ENCODE measurements at regions not wholly inside any gene's neighbourhood (a gene's known extent, or its start where the extent isn't known, plus 50 kb on each side); places are given as distances from the start of the nearest gene placed in this dataset.
A peak's percentile ranks its signal among the peaks of the same experiment; 100 is the strongest.
"Not testable (repeated sequence)": the region's sequence is repeated elsewhere in the genome, so short reads cannot be mapped to it uniquely, and the experiment has no call there.

DNA sequence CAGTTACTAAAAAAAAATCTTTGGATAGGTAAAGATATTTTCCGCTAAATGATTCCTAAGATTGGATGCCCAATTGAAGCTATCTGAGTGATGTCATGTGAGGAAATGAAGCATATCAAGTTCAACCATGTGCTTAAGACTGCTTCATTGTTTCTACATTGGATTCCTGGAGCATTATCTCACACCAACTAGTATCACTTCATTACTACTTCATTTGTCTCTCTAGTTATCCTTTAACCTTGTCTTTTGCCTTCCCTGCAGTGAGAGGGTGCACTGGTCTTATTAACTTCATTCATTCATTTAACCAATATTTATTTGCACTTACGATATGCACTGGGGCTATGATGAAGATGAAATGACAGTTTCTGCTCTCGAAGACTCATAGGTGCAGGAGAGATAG lies 198.1 kb downstream of the SLC38A4 start:
- no peak for DNase-seq (ENCODE audit: low read depth in 2 of 2)

DNA sequence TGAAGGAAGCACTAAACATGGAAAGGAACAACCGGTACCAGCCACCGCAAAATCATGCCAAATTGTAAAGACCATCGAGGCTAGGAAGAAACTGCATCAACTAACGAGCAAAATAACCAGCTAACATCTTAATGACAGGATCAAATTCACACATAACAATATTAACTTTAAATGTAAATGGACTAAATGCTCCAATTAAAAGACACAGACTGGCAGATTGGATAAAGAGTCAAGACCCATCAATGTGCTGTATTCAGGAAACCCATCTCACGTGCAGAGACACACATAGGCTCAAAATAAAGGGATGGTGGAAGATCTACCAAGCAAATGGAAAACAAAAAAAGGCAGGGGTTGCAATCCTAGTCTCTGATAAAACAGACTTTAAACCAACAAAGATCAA lies 206.3 kb downstream of the SLC38A4 start:
- DNase-seq (ENCODE audit: low read depth in 2 of 2), result not testable (repeated sequence)

DNA sequence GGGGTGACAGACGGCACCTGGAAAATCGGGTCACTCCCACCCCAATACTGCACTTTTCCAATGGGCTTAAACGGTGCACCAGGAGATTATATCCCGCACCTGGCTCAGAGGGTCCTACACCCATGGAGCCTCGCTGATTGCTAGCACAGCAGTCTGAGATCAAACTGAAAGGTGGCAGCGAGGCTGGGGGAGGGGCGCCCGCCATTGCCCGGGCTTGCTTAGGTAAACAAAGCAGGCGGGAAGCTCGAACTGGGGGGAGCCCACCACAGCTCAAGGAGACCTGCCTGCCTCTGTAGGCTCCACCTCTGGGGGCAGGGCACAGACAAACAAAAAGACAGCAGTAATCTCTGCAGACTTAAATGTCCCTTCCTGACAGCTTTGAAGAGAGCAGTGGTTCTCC lies 208.1 kb downstream of the SLC38A4 start:
- not testable (repeated sequence) for DNase-seq (ENCODE audit: low read depth in 2 of 2)

DNA sequence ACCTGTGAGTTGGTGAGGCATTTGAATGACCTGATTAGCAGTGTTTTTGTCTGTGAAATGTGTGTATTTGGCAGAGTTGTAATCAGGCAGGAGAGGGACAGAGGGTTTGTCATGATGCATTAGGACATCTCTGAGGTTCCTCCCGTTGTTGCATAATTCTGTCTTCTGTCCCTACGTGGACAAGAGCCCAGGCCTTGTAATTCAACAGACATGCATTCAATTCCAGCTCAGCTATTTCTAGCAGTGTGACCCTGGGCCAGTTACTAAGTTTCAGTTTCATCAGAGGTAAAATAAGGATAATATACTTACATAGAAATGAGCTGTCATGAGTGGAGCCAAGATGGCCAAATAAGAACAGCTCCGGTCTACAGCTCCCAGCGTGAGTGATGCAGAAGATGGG lies 208.6 kb downstream of the SLC38A4 start:
- no peak for DNase-seq (ENCODE audit: low read depth in 2 of 2)

DNA sequence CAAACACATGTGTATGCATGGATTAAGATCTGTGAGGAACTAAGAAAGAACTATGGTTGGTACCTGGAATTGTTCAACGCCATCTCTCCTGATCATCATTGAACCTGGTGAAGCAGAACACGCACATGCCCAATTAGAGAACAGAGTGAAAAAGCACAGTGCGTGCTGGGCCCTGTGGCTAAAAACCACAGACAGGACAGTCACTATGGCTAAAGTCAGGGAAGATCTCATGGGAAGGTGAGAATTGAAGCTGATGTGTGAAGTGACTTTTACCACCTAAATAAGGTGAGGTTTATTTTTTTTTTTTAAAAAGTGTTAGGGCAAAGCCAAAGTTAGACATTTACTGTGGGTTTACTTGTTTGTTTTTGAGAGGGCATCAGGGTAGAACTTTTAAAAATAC lies 215.0 kb downstream of the SLC38A4 start:
- DNase-seq (ENCODE audit: low read depth in 2 of 2), result no peak

DNA sequence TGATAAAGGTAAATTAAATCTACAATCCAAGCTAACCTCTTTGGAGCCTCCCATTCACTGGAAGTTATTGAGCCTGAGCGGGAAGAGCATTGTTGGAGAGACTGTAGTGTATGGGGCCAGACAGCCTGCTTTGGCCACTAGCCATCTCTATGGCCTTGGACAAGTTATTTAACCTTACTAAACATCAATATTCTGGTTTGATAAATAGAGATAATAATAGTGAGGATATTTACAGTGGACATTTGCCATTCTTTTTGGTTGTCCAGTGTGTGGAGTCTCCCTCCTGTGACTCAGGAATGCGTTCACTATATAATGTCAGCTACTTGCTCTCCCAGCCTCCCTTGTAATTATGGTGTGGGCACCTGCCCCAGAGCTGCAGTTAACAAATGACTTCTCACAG lies 216.1 kb downstream of the SLC38A4 start:
- no peak for DNase-seq (ENCODE audit: low read depth in 2 of 2)

DNA sequence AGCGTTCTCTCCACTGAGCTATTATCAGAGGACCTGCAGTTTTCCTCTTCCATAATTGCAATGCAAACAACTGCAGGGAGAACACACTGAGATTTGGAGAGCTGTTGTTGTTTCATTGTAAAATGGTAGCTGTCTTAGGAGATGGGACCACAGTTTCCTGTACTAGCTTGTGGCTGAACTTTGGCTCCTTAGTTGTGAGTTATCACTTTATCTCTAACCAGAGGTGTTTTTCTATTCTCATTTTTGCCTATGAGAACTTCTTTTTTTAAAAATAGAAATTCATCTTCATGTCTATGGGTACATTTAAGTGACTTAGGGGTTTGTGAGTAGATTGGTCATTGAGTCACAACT lies 216.5 kb downstream of the SLC38A4 start:
- no peak for DNase-seq (ENCODE audit: low read depth in 2 of 2)

DNA sequence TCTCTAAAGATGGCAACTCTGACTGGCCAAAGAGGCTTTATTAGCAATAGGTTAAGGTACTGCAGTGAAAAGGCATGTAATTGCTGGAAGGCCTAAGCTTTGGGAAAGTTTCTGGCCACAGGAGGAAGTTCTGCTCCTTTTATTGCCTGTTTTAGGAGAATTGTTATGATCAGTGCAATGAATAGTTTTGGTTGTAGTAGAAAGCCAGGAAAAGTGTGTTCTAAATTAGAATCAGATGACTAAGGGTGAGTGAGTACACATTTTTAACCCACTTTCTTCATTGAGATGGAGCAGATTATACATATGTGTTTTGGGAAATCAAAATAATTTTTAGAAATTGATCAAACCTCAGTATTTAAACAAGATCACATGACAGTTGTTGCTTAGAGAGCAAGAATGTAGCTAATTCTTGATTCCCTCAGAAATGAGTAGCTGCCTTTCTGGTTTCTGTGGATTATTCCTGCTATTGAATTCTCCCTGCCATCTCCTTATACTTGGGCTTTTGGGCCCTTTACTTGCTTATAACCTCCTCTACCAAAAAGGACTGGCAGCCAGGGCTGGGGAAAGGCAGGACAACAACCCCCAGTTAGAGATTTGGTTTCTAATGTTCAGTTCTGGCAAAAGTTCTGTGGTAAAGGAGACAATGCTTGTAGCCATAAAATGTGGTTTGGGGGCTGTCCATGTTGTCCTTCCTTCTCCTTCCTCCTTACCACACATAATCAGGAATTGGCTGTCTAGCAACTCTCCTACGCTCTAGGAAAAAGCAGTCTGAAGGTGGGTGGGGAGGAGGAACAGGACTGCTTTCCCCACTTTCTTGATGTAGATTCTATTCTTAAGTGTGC lies 217.1 kb downstream of the SLC38A4 start:
- DNase-seq (ENCODE audit: low read depth in 2 of 2), result no peak

DNA sequence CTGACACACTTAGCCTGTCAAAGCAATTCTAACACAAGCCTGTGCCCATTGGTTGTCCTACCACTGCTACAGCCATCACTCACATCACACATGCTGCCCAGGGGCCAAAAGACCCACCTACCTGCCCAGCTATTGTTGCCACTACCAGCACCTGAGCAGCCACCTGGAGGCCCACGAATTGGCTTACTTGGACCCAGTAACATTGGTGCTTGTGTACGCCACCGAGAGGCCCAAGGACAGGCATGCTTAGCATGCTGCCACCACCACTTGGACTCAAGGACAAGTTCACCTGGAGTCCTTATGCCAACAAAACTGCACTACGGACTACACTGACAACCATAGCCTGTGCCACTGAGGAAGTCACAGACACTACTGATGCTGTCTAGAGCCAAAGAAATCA lies 221.1 kb downstream of the SLC38A4 start:
- DNase-seq (ENCODE audit: low read depth in 2 of 2), result no peak

DNA sequence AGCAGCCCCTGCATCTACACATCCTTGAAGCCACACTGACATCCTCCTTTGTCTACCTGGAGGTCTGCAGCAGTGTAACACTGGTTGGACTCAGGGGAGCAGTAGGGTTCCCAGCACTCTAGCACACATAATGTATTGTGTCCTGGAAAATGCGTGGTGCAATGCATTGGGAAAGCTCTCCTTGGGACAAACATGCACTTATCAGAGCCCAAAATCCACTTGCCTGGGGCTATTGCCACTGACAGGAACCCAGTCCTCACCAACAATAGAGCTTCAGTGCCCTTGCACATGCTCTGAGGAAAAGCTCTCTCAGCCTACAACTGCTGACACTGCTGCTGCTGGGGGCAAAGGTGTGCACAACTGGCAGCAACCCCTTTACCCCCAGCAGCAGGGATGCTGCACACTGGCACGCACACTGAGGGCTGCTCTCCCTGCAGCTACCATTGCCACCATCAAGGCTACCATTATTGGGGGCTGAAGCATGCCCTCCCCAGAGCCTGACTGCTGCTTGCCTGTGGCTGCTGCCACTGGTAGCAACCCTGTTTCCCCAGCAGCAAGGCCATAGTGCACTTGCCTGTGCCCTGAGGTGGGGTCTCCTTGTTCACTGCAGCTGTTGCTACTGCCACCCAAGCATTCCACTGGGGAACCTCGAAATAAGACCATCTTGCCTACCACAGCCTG lies 221.9 kb downstream of the SLC38A4 start:
- no peak for DNase-seq (ENCODE audit: low read depth in 2 of 2)

DNA sequence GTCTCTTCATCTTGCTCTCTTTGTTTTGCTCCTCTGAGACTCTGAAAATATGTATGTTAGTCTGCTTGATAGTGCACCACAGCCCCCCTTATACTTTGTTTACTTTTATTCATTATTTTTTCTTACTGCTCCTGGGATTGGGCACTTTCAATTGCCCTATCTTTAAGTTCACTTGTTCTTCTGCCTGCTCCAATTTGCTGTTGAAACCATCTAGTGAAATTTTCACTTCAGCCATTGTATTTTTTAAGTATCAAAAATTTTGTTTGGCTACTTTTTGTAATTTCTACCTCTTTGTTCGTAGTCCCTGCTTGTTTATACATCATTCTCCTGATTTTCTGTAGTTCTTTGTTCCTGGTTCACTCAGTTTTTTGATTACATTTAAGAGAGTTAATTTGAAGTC lies 223.3 kb downstream of the SLC38A4 start:
- no peak for DNase-seq (ENCODE audit: low read depth in 2 of 2)

DNA sequence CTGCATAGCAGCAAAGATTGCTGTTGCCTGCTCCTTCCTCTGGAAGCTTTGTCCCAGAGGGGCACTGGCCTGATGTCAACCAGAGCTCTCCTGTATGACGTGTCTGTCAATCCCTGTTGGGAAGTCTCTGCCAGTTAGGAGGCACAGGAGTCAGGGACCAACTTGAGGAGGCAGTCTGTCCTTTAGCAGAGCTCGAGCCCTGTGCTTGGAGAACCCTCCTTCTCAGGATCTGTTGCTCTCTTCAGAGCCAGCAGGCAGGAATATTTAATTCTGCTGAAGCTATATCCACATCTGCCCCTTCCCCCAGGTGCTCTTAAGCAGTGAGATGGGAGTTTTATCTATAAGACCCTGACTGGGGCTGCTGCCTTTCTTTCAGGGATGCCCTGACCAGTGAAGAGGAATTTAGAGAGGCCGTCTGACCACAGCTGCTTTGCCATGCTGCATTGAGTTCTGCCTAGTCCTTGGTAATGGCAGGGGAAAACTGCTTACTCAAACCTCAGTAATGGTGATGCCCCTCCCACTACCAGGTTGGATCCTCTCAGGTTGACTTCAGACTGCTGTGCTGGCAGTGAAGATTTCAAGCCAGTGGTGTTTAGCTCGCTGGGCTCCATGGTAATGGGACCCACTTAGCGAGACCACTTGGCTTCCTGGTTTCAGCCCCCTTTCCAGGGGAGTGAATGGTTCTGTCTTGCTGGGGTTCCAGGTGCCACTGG lies 218.6 kb upstream of the SLC38A2 start:
- no peak for DNase-seq (ENCODE audit: low read depth in 2 of 2)

DNA sequence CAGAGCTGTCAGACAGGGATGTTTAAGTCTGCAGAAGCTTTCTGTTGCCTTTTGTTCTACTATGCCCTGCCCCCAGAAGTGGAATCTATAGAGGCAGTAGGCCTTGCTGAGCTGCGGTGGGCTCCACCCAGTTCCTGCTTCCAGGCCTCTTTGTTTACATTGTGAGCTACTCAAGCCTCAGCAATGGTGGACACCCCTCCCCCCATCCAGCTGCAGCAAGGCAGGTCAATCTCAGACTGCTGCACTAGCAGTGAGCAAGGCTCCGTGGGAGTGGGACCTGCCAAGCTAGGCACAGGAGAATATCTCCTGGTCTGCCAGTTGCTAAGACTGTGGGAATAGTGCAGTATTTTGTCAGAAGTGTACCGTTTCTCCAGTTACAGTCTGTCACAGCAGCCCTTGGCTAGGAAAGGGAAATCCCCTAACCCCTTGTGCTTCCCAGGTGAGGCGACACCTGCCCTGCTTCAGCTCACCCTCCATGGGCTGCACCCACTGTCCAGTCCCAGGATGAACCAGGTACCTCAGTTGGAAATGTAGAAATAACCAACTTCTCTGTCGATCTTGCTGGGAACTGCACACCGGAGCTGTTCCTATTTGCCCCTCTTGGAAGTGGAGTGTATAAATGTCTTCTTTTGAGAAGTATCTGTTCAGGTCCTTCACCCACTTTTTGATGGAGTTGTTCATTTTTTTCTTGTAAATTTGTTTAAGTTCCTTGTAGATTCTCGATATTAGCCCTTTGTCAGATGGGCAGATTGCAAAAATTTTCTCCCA lies 213.5 kb upstream of the SLC38A2 start:
- peak in 1 of 2 donors; percentile 4 for DNase-seq (ENCODE audit: low read depth in 2 of 2)

DNA sequence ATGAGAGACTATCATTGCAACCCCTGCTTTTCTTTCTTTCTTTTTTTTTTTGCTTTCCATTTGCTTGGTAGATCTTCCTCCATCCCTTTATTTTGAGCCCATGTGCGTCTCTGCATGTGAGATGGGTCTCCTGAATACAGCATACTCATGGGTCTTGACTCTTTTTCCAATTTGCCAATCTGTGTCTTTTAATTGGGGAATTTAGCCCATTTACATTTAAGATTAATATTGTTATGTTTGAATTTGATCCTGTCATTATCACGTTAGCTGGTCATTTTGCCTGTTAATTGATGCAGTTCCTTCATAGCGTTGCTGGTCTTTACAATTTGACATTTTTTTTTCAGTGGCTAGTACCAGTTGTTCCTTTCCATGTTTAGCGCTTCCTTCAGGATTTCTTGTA lies 211.5 kb upstream of the SLC38A2 start:
- DNase-seq (ENCODE audit: low read depth in 2 of 2), result not testable (repeated sequence)

DNA sequence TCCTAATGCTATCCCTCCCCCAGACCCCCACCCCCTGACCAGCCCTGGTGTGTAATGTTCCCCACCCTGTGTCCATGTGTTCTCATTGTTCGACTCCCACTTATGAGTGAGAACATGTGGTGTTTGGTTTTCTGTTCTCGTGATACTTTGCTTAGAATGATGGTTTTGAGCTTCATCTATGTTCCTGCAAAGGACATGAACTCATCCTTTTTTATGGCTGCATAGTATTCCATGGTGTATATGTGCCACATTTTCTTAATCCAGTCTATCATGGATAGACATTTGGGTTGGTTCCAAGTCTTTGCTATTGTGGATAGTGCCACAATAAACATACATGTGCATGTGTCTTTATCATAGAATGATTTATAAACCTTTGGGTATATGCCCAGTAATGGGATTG lies 209.4 kb upstream of the SLC38A2 start:
- not testable (repeated sequence) for DNase-seq (ENCODE audit: low read depth in 2 of 2)

DNA sequence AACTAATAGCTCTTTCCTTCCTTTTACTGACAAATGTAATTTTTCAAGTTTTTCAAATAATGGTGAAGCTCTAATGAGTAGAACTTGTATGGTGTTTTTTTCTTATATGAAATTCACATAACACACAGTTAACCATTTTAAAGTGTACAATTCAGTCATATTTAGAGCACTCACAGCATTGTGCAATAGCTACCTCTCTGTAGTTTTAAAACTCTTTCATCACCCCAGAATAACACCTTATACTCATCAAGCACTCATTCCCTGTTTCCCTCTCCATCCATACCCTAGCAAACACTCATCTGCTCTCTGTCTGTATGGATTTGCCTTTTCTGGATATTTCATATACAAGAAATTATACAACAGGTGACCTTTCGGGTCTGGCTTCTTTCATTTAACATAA lies 207.9 kb upstream of the SLC38A2 start:
- DNase-seq (ENCODE audit: low read depth in 2 of 2), result no peak

DNA sequence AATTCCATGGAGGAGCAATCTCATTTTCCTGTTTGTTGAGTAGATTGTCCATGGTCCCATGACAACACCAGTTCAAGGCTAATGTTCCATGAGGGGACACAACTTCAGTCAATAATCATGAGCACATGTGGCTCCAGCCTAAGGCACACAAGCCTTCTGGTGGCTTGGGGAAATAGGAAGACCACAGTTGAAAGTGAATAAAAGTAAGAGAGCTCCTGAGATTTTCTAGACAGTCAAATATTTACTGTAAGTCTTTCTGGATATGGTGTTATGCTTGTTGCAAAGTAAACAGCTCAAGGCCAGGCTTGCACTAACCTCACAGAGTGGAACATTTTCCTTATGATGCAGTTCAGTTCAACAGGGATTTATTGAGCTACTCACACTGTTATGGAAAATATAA lies 206.9 kb upstream of the SLC38A2 start:
- no peak for DNase-seq (ENCODE audit: low read depth in 2 of 2)

DNA sequence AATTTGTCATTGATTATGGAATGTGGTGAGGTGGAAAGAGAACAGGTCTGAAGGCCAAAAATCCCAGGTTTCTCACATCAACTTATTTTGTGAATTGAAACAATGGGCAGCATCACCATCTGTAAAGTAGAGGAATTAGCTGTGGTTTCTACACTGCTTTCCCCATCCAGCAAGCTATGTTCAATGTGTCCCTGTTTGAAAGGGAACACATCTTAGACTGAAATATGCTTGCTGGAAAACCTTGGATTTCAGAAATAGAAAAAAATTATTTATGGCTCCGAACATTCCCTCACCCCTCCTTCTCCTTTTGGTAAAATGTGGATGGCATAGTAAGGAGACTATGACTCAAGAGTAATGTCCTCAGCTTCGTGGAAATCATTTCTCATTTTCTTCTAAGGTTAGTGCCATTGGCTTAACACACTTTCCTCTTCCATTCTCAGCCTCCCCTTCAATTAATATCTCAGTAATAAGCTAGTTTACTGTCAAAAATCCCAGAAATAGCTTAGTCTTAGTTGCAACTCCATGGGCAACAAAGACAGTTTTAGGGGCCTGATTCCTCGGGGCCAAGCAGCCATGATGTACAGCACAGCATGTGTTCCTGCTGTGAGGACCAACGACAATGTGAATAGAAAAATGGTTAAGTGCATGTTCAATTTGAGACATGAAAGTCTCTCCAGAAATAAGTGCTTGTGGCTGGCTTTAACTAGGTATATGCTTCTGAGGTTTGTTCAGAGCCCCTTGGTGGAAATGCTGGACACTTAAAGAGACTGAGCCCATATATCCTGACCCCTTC lies 205.8 kb upstream of the SLC38A2 start:
- DNase-seq (ENCODE audit: low read depth in 2 of 2), result no peak

DNA sequence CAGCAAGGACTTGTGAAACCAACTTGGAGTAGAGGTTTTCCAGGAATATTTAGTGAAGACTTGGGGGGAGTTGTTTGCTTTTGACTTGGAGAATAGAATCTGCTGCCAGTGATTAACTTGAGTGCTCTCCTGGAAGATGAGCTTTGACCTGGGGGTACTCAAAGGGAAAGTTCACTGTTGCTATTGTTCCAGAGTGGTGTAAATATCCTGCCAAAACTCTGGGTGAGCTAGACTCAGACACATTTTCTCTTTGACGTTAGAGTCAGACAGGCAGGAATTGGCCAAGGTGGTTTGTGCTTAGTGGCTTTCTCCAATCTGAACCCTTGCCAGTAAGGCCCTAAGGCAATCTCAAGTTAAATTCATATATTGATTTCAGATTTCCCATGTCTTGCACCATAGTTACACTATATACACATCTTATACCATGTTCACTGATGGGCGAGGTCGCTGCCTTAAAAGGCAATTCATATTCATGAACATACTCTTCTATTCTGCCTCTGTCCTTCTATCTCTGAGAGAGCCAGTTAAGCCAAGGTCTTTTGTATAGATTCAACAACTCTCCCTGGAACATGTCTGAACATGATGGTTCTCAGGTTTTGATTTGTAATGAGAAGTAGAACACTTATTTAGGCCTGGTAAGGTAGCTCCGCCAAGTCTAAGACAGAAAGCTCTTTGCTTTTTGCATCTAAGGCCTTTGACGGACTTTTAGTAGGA lies 204.6 kb upstream of the SLC38A2 start:
- DNase-seq (ENCODE audit: low read depth in 2 of 2), result no peak

DNA sequence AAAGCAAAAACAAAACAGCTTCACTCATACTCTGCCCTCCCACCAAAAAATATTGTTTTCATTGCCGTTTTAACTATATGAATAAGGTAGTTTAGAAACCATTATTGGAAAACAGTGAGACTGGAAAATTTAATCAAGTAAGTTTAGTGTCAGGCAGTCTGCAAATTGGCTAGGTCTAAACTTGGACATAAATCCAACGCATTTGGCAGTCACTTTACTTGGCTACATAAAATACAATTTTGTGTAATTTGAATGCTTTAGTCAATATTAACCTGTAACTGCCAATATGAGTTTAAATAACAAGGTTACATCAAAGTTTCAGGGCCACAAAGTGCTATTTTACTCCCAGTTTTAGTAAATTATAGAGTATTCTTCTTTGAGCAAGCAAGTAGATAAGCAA lies 202.3 kb upstream of the SLC38A2 start:
- no peak for DNase-seq (ENCODE audit: low read depth in 2 of 2)

DNA sequence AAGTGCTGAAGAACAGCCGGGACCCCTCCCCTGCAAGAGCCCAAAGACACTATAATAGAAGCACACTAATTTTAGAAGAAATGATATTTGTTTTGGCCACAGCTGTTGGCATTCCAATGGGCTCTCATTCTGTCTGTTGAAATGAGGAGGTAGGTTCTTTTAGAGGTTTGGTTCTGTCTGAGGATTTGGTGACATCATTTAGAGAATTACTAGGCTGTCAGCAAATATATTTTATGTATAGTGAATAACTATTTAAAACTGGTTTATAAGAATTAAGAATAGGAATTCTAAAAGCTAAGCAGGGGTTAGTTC lies 200.7 kb upstream of the SLC38A2 start:
- no peak for DNase-seq (ENCODE audit: low read depth in 2 of 2)
